GM21367 (cell line): ENCODE measurements at regions not wholly inside any gene's neighbourhood (a gene's known extent, or its start where the extent isn't known, plus 50 kb on each side); places are given as distances from the start of the nearest gene placed in this dataset.
"Not testable (repeated sequence)": the region's sequence is repeated elsewhere in the genome, so short reads cannot be mapped to it uniquely, and the experiment has no call there.

Experiments used
- ATAC-seq: cut with Tn5 transposase; IDR thresholded peaks from one replicate; pipeline ENCODE4 v1.9.1; 2021; ENCODE audit not compliant: unreplicated experiment

DNA sequence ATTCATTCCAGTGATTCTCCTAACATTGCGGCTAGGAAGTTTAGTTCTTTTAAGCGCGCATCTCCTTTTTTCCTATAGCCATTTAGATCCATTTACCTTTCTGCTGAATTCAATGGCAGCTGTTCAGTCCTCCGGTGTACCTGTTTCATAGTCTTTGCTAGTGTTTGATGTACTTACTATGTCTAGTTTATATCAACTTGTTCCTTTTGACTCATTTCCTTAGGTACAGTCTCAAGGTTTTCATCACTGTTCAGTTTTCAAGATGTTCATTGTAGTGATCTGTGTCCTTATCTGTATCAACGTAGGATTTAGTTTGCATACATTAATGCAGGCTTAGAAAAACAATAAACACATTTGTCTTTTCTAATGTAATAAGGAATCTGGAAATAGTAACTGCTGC is 59.0 kb upstream of the MBNL1 start:
- ATAC-seq = no peak

DNA sequence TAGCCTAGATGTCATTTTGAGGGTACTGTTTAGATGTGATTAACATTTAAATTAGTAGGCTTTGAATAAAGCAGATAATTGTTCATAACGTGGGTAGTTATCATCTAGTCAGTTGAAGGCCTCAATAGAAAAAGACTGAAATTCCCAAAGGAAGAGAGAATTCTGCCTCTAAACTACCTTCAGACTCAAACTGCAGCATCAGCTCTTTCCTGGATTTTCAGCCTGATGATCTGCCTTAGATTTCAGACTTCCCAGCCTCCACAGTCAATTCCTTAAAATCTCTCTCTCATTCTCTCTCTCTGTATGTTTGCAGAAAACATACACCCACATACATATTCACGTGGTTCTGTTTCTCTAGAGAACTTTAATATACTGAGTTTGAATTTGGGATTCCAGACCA is 58.0 kb upstream of the MBNL1 start:
- ATAC-seq = no peak

DNA sequence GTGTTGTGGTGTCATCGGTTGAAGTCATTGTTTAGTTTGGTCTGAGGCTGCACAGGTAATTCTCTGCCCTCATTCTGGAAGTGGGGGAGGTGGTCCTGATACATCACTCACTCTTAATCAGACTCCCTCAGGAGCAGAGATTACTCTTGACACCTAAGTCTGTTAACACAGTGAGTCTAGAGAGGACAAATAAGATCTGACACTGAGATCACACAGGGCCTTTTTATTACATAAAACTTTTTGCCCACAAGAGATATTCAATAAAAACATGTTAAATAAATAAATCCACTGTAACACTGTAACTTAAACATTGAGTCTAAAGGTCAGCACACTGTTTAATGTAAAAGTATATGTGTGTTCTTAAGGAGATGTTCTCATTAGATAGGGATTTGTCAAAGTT is 57.1 kb upstream of the MBNL1 start:
- ATAC-seq = no peak

DNA sequence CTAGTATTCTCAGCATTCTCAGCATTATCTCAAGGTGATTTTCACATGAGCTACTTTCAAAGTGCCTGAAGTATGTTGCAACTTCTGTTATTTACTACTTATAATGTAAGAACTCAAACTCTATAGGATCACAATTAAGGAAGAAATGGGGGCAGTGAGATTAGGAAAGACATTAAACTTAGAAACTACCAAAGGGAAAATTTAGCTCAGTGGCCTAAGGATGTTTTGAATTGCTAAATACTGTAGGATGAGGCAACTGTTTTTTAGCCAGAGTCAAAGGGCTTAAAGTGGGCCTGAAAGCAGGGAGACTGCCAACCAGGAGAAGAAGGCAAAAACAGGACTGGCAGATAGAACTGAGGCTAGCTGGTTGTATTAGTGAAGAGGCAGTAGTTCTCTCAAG is 55.5 kb upstream of the MBNL1 start:
- ATAC-seq = no peak

DNA sequence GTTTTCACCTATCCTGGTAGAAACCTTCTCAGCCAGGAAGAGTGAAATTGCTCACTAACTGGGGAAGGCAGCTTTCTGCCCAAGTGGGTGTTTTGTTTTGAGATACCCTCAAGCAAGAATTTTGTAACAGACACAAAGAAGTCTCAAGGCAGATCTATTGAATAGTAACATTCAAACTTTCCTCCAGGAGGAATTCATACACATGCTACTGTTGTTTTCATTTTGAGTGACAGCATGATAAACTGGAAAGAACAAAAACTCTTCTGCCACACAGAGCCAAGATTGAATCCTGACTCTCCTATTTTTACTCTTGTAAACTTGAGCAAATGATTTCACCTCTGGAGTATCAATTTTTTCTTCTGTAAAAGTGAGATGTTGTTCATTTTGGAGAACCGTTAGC is 54.8 kb upstream of the MBNL1 start:
- no peak for ATAC-seq

DNA sequence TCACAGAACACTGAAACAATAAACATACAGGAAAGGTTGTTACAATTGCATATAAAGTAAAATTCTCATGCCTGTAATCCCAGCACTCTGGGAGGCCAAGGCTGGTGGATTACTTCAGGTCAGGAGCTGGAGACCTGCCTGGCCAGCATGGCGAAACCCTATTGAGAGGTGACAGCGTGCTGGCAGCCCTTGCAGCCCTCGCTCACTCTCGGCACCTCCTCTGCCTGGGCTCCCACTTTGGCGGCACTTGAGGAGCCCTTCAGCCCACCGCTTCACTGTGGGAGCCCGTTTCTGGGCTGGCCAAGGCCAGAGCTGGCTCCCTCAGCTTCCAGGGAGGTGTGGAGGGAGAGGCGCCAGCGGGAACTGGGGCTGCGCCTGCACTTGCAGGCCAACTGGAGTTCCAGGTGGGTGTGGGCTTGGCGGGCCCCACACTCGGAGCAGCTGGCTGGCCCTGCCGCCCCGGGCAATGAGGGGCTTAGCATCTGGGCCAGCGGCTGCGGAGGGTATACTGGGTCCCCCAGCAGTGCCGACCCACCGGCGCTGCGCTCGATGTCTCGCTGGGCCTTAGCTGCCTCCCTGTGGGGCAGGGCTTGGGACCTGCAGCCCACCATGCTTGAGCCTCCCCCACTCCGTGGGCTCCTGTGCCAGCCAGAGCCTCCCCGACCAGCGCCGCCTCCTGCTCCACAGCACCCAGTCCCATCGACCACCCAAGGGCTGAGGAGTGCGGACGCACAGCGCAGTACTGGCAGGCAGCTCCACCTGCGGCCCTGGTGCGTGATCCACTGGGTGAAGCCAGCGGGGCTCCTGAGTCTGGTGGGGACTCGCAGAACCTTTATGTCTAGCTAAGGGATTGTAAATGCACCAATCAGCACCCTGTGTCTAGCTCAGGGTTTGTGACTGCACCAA is 51.5 kb upstream of the MBNL1 start:
- not testable (repeated sequence) for ATAC-seq

DNA sequence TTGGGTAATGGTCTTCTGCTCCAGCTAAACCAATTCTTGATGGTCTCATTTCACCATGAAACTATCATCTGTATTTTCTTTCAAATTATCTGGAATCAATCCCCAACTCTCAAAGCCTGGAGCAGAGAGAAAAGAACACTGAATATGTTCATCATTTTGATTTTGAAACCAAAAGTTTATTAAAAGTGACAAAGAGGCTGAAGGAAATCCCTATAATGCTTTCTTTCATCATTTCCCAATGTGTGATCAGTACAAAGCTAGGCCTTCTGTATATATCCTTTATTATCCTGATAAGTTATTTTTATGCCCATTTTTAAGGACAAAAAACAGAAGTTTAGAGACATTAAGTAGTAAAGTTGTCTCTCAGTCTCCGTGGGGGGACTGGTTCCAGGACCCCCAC is 50.1 kb upstream of the MBNL1 start:
- no peak for ATAC-seq
